Right lobe of liver (tissue), 6 donors: ENCODE measurements at regions not wholly inside any gene's neighbourhood (a gene's known extent, or its start where the extent isn't known, plus 50 kb on each side); places are given as distances from the start of the nearest gene placed in this dataset.

Experiments used
- ATAC-seq, 4 donors: fragments of 200-7000 bp; cut with Tn5 transposase; one replicate each; pipeline ENCODE4 v1.9.1; 2020; ENCODE audit warnings: mild to moderate bottlenecking in 4 of 4, moderate library complexity in 4 of 4
- DNase-seq, 3 donors: peaks; one replicate each; pipeline ENCODE4 v3.0.0-alpha.2; 2020
- H3K27ac ChIP-seq, 3 donors: fragments of 200-600 bp; one replicate each; pipeline ENCODE4 v1.8.0; 2022
- H3K27me3 ChIP-seq, 2 donors: fragments of 200-600 bp; one replicate each; pipeline ENCODE4 v1.8.0; 2022
- H3K36me3 ChIP-seq, 4 donors: fragments of 200-600 bp; sonication (generic) in 1 of 4; one replicate each; pipeline versions ENCODE4 v1.5.1 to v1.8.0; 2017 to 2022; ENCODE audit warnings: control low read depth in 1 of 4
- H3K4me1 ChIP-seq, 4 donors: fragments of 200-600 bp; sonication (generic) in 1 of 4; one replicate each; pipeline versions ENCODE4 v1.5.1 to v1.8.0; 2017 to 2022; ENCODE audit warnings: control low read depth in 1 of 4
- H3K4me3 ChIP-seq, 3 donors: fragments of 200-600 bp; one replicate each; pipeline ENCODE4 v1.8.0; 2022
- H3K9me3 ChIP-seq, 4 donors: fragments of 200-600 bp; sonication (generic) in 1 of 4; one replicate each; pipeline versions ENCODE4 v1.5.1 to v1.8.0; 2017 to 2022; ENCODE audit warnings: control low read depth in 1 of 4
- CTCF ChIP-seq, 4 donors: fragments of 200-600 bp in 3 of 4; fragments of 450-650 bp in 1 of 4; IDR thresholded peaks; one replicate each; pipeline versions ENCODE4 v1.5.1 to v1.8.0; 2016 to 2022; ENCODE audit warnings: antibody characterized with exemption in 4 of 4, mild to moderate bottlenecking in 2 of 4
- POLR2A ChIP-seq: fragments of 450-650 bp; IDR thresholded peaks from one replicate; pipeline ENCODE4 v1.6.1; 2017; ENCODE audit warnings: antibody characterized with exemption, mild to moderate bottlenecking
- WGBS: methylation state at CpG from one replicate; pipeline ENCODE4 v1.1.6; 2018; ENCODE audit warnings: low coverage, low lambda C conversion rate; ENCODE audit not compliant: insufficient coverage; ENCODE audit errors: missing lambda C conversion rate; 5-methylcytosine and 5-hydroxymethylcytosine counted together
- intact Hi-C, 2 donors: fragments of 100-400 bp; cut with DNase I; formaldehyde crosslinking; loops; one replicate each; pipeline versions ENCODE4 v1.11.2 to v1.14.1; 2022
- donor health status: DM: no; HTN: yes; CAD: no.
- donor health status: DM: no; HTN: no; CAD: no.
- donor health status: DM: no; HTN: no; CAD: no.
- donor health status: DM: no; HTN: yes; CAD: no.
- donor health status: DM: no; HTN: yes; CAD: no.

DNA sequence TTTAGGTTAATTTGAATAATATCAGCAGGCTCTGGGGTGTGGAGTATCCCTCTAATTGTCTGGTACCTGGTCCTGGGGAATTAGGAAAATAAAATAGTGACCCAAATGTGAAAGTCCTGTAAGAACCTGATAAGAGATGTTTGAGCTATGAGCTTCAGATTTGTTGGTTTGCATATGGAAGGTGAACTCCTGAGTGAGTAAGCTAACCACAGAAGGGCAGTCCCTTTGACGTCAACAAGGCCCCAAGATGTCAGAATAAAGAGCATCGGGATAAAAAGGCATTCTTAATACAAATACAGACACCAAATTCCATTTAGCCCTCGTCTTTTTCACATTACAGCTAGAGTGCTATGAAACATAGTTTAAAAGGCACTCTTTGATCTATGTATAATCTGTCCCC, 1366.3 kb upstream of the TMEFF2 start:
- WGBS, result 81% methylated on average over 3 of the region's 3 CpGs
- Histone ChIP-seq H3K36me3 (no peaks in the 10 kb centered on the region), H3K27ac (no peak overlapping the region), H3K9me3 (no peaks in the 10 kb centered on the region), H3K27me3 (no peaks in the 10 kb centered on the region), H3K4me1 (no peaks in the 10 kb centered on the region), H3K4me3 (no peak overlapping the region)
- TF ChIP-seq POLR2A (no peak), CTCF (IDR thresholded peaks at IDR 0.05) (no peak)
- intact Hi-C loops, result no loop called here
- DNase-seq (no peak), ATAC-seq (no peak)

GRCh38 chr2:193556766-193557470, 1362.2 kb upstream of the TMEFF2 start:
- H3K27ac ChIP-seq, result no peak overlapping the region
- DNase-seq (no peak), ATAC-seq (no peak)
- no peaks in the 10 kb centered on the region for H3K9me3 ChIP-seq
- intact Hi-C loops, result no loop called here
- WGBS, result 71% methylated on average over 1 of the region's 1 CpG
- no peak overlapping the region for H3K4me3 ChIP-seq
- TF ChIP-seq CTCF (IDR thresholded peaks at IDR 0.05) (no peak), POLR2A (no peak)
- no peaks in the 10 kb centered on the region for H3K36me3 ChIP-seq
- no peaks in the 10 kb centered on the region for H3K27me3 ChIP-seq
- H3K4me1 ChIP-seq, result no peaks in the 10 kb centered on the region

DNA sequence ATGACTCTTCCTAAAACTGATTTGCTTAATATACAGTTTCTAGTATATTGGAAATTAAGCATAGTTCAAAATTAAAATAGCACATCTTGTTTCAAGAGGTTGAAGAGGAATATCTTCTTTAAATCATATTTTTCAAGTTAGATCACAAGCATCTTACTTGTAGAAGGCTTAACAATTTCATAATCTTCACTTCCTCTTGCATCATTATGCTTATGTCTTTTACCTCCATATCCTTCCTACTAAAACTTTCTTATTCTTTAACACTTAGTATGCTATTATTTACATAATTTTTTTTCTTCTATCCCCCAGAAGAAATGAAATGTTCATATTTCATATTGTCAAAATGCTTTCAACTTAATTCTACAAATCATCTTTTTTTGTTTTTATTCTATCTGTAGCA, 1354.9 kb upstream of the TMEFF2 start:
- intact Hi-C loops, result no loop called here
- TF ChIP-seq POLR2A (no peak), CTCF (IDR thresholded peaks at IDR 0.05) (no peak)
- no peak overlapping the region for H3K27ac ChIP-seq
- no peaks in the 10 kb centered on the region for H3K4me1 ChIP-seq
- no peak for ATAC-seq
- H3K9me3 ChIP-seq, result no peaks in the 10 kb centered on the region
- no peak for DNase-seq
- no peaks in the 10 kb centered on the region for H3K36me3 ChIP-seq
- H3K4me3 ChIP-seq, result no peak overlapping the region
- H3K27me3 ChIP-seq, result no peaks in the 10 kb centered on the region

GRCh38 chr2:193542762-193543161, 1348.0 kb upstream of the TMEFF2 start:
- TF ChIP-seq CTCF (IDR thresholded peaks at IDR 0.05) (no peak), POLR2A (no peak)
- no peaks in the 10 kb centered on the region for H3K4me1 ChIP-seq
- H3K27ac ChIP-seq, result no peak overlapping the region
- ATAC-seq, result no peak
- DNase-seq, result no peak
- H3K9me3 ChIP-seq, result no peaks in the 10 kb centered on the region
- intact Hi-C loops, result no loop called here
- WGBS, result 83% methylated on average over 1 of the region's 3 CpGs
- no peak overlapping the region for H3K4me3 ChIP-seq
- no peaks in the 10 kb centered on the region for H3K36me3 ChIP-seq
- H3K27me3 ChIP-seq, result no peaks in the 10 kb centered on the region

DNA sequence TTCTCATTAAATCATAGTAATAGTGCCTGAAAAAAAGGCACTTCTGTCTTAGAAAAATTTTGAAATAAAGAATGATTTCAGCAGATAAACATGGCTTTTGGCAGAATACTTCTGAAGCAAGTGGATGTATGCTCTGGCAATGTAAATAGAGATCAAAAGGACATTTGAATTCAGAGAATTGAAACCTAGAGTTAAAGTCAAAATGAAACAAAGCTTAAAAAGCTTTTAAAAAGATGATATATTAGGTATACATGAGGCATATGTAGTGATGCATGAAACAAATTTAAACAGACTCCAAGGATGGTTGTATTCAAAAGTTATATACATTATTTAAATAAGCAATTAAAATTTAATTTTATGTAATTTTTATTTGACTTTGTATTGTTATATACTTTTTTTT, 1344.5 kb upstream of the TMEFF2 start:
- Histone ChIP-seq H3K4me3 (no peak overlapping the region), H3K4me1 (no peaks in the 10 kb centered on the region), H3K36me3 (no peaks in the 10 kb centered on the region), H3K27ac (no peak overlapping the region), H3K27me3 (no peaks in the 10 kb centered on the region), H3K9me3 (no peaks in the 10 kb centered on the region)
- intact Hi-C loops, result no loop called here
- ATAC-seq (no peak), DNase-seq (no peak)
- TF ChIP-seq POLR2A, result no peak
- no peak for TF ChIP-seq CTCF (IDR thresholded peaks at IDR 0.05)
